Lung (tissue), 11 donors: ENCODE measurements at regions not wholly inside any gene's neighbourhood (a gene's known extent, or its start where the extent isn't known, plus 50 kb on each side); places are given as distances from the start of the nearest gene placed in this dataset.

ENCODE experiments used
- ATAC-seq: fragments of 200-7000 bp; cut with Tn5 transposase; one replicate; pipeline ENCODE4 v1.9.1; 2020; ENCODE audit warnings: moderate number of reproducible peaks; ENCODE audit not compliant: insufficient read depth, low FRiP score
- DNase-seq, 3 donors: peaks; one replicate each; pipeline ENCODE4 v3.0.0-alpha.2; 2013 to 2017
- H3K27ac ChIP-seq, 2 donors: one replicate each; pipeline ENCODE4 v1.5.1; 2013; ENCODE audit warnings: mild to moderate bottlenecking in 2 of 2, moderate library complexity in 2 of 2, control low read depth in 1 of 2, inconsistent platforms in 1 of 2, low read depth in 1 of 2, low read length in 1 of 2
- H3K27me3 ChIP-seq, 3 donors: one replicate each; pipeline ENCODE4 v1.5.1; 2013; ENCODE audit warnings: low read length in 2 of 3; ENCODE audit not compliant: control insufficient read depth in 3 of 3, insufficient read depth in 3 of 3
- H3K36me3 ChIP-seq, 4 donors: one replicate each; pipeline ENCODE4 v1.5.1; 2013; ENCODE audit warnings: low read length in 4 of 4, mild to moderate bottlenecking in 1 of 4, moderate library complexity in 1 of 4; ENCODE audit not compliant: control insufficient read depth in 4 of 4, insufficient read depth in 4 of 4
- H3K4me1 ChIP-seq, 5 donors: one replicate each; pipeline ENCODE4 v1.5.1; 2013; ENCODE audit warnings: low read length in 5 of 5, mild to moderate bottlenecking in 2 of 5, moderate library complexity in 1 of 5; ENCODE audit not compliant: control insufficient read depth in 5 of 5, insufficient read depth in 5 of 5
- H3K4me3 ChIP-seq: one replicate; pipeline ENCODE4 v1.5.1; 2013; ENCODE audit warnings: mild to moderate bottlenecking, control low read depth, moderate library complexity
- H3K9ac ChIP-seq, 2 donors: one replicate each; pipeline ENCODE4 v1.5.1; 2013; ENCODE audit warnings: low read length in 2 of 2, control low read depth in 1 of 2; ENCODE audit not compliant: insufficient read depth in 1 of 2
- H3K9me3 ChIP-seq, 4 donors: one replicate each; pipeline ENCODE4 v1.5.1; 2013; ENCODE audit warnings: low read length in 3 of 4, mild to moderate bottlenecking in 1 of 4, moderate library complexity in 1 of 4; ENCODE audit not compliant: control insufficient read depth in 4 of 4, insufficient read depth in 3 of 4
- WGBS, 2 donors: extraction: QIAGEN DNeasy Blood & Tissue Kit; methylation state at CpG; one replicate each; pipeline ENCODE4 v1.1.7; 2013; 5-methylcytosine and 5-hydroxymethylcytosine counted together
- TF ChIP-seq, protein P1 (sequence below): IDR thresholded peaks from 2 replicates; pipeline ENCODE4 v1.5.1; 2012; ENCODE audit warnings: mild to moderate bottlenecking; ENCODE audit errors: control extremely low read depth, extremely low read depth
- donor health status: control.
- donor health status: control.
- donor health status: Bipolar disorder and iron deficiency.
- donor health status: healthy.
- donor health status: DM: yes; HTN: yes; CAD: no.

GRCh38 chr12:11958221-11959091, 112.3 kb upstream of the BCL2L14 start:
- Histone ChIP-seq H3K27me3 (peaks cover 0 to 2% (median 0%) of the 10 kb centered on the region in 3 donors), H3K36me3 (no peaks in the 10 kb centered on the region), H3K9ac (no peak overlapping the region), H3K4me3 (no peak overlapping the region), H3K4me1 (peaks cover 0 to 5% (median 0%) of the 10 kb centered on the region in 5 donors), H3K27ac (no peak overlapping the region), H3K9me3 (peaks cover 0 to 4% (median 0%) of the 10 kb centered on the region in 4 donors)
- WGBS, 2 donors, result 69 to 74% methylated on average over 9 of the region's 9 CpGs
- ATAC-seq (no peak), DNase-seq (no peak)
- TF ChIP-seq, protein P1, sequence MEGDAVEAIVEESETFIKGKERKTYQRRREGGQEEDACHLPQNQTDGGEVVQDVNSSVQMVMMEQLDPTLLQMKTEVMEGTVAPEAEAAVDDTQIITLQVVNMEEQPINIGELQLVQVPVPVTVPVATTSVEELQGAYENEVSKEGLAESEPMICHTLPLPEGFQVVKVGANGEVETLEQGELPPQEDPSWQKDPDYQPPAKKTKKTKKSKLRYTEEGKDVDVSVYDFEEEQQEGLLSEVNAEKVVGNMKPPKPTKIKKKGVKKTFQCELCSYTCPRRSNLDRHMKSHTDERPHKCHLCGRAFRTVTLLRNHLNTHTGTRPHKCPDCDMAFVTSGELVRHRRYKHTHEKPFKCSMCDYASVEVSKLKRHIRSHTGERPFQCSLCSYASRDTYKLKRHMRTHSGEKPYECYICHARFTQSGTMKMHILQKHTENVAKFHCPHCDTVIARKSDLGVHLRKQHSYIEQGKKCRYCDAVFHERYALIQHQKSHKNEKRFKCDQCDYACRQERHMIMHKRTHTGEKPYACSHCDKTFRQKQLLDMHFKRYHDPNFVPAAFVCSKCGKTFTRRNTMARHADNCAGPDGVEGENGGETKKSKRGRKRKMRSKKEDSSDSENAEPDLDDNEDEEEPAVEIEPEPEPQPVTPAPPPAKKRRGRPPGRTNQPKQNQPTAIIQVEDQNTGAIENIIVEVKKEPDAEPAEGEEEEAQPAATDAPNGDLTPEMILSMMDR, result no peak

- WGBS, 2 donors, result 84% methylated on average over 9 of the region's 9 CpGs
- Histone ChIP-seq H3K9me3 (peaks cover 0 to 4% (median 0%) of the 10 kb centered on the region in 4 donors), H3K36me3 (no peaks in the 10 kb centered on the region), H3K9ac (no peak overlapping the region), H3K4me1 (peaks cover 0 to 5% (median 0%) of the 10 kb centered on the region in 5 donors), H3K4me3 (no peak overlapping the region), H3K27me3 (peaks cover 0 to 2% (median 0%) of the 10 kb centered on the region in 3 donors), H3K27ac (no peak overlapping the region)
- ATAC-seq (no peak), DNase-seq (no peak)
- TF ChIP-seq, protein P1, result no peak
These were observed 111.5 kb upstream of the BCL2L14 start for GRCh38 chr12:11959117-11959823.

DNA sequence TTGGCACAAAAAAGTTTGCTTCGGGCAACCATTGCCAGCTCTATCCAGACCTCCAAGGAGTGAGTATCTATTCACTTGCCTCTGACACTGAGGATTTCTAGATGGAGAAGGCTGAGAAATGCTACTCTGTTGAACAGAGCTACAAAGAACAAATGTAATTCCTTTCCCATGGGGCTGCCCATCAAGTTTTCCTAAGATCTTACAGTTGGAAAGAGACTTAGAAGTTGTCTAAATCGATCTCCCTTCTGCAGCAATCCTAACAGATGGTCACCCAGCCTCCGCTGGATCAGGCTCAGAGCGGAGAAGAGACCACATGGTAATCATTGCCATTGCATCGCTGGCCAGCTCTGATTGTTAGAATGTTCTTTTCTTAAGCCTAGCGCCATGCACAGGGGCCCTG, 110.1 kb upstream of the BCL2L14 start:
- no peak overlapping the region for H3K9ac ChIP-seq
- no peak for ATAC-seq
- H3K27me3 ChIP-seq, result peaks cover 0 to 2% (median 0%) of the 10 kb centered on the region in 3 donors
- TF ChIP-seq, protein P1, result no peak
- no peak overlapping the region for H3K27ac ChIP-seq
- DNase-seq, result no peak
- WGBS, 2 donors, result 96 to 97% methylated on average over 6 of the region's 6 CpGs
- H3K36me3 ChIP-seq, result no peaks in the 10 kb centered on the region
- no peak overlapping the region for H3K4me3 ChIP-seq
- peaks cover 0 to 5% (median 0%) of the 10 kb centered on the region in 5 donors for H3K4me1 ChIP-seq
- H3K9me3 ChIP-seq, result peaks cover 0 to 6% (median 0%) of the 10 kb centered on the region in 4 donors
